GM21529 (cell line): ENCODE measurements at regions not wholly inside any gene's neighbourhood (a gene's known extent, or its start where the extent isn't known, plus 50 kb on each side); places are given as distances from the start of the nearest gene placed in this dataset.
"Not testable (repeated sequence)": the region's sequence is repeated elsewhere in the genome, so short reads cannot be mapped to it uniquely, and the experiment has no call there.

Experiments used
- ATAC-seq: cut with Tn5 transposase; IDR thresholded peaks from one replicate; pipeline ENCODE4 v1.9.1; 2021; ENCODE audit not compliant: unreplicated experiment

- ATAC-seq = no peak
Observed at GRCh38 chr15:96645796-96646195, 315.3 kb downstream of the NR2F2 start.

GRCh38 chr15:96648866-96649265 is 318.4 kb downstream of the NR2F2 start:
- no peak for ATAC-seq

- ATAC-seq = no peak
Observed at GRCh38 chr15:96657096-96657495, 326.6 kb downstream of the NR2F2 start.

GRCh38 chr15:96666979-96667378 is 336.5 kb downstream of the NR2F2 start:
- ATAC-seq = not testable (repeated sequence)

- ATAC-seq = no peak
Observed at GRCh38 chr15:96670389-96670788, 339.9 kb downstream of the NR2F2 start.

GRCh38 chr15:96672629-96673028 is 342.1 kb downstream of the NR2F2 start:
- ATAC-seq = no peak

GRCh38 chr15:96678386-96678785 is 347.9 kb downstream of the NR2F2 start:
- no peak for ATAC-seq

GRCh38 chr15:96687388-96688107 is 357.0 kb downstream of the NR2F2 start:
- no peak for ATAC-seq

GRCh38 chr15:96690733-96691132 is 360.2 kb downstream of the NR2F2 start:
- no peak for ATAC-seq

GRCh38 chr15:96692826-96693225 is 362.3 kb downstream of the NR2F2 start:
- ATAC-seq = no peak

GRCh38 chr15:96693515-96693914 is 363.0 kb downstream of the NR2F2 start:
- no peak for ATAC-seq

- no peak for ATAC-seq
Observed at GRCh38 chr15:96693990-96694517, 363.6 kb downstream of the NR2F2 start.

GRCh38 chr15:96695426-96695825 is 364.9 kb downstream of the NR2F2 start:
- ATAC-seq = no peak

GRCh38 chr15:96699871-96700401 is 369.4 kb downstream of the NR2F2 start:
- ATAC-seq = no peak

- ATAC-seq = no peak
Observed at GRCh38 chr15:96700555-96700954, 370.1 kb downstream of the NR2F2 start.

GRCh38 chr15:96701443-96701842 is 370.9 kb downstream of the NR2F2 start:
- no peak for ATAC-seq

GRCh38 chr15:96701877-96702276 is 371.4 kb downstream of the NR2F2 start:
- ATAC-seq = no peak

GRCh38 chr15:96702589-96702988 is 372.1 kb downstream of the NR2F2 start:
- ATAC-seq = no peak

GRCh38 chr15:96703091-96703490 is 372.6 kb downstream of the NR2F2 start:
- ATAC-seq = no peak

GRCh38 chr15:96703794-96704550 is 373.5 kb downstream of the NR2F2 start:
- no peak for ATAC-seq

GRCh38 chr15:96716075-96716474 is 385.6 kb downstream of the NR2F2 start:
- ATAC-seq = no peak

- ATAC-seq = no peak
Observed at GRCh38 chr15:96716478-96716877, 386.0 kb downstream of the NR2F2 start.
